Mucosa of descending colon (tissue), 3 donors: ENCODE measurements at regions not wholly inside any gene's neighbourhood (a gene's known extent, or its start where the extent isn't known, plus 50 kb on each side); places are given as distances from the start of the nearest gene placed in this dataset.
"Not testable (repeated sequence)": the region's sequence is repeated elsewhere in the genome, so short reads cannot be mapped to it uniquely, and the experiment has no call there.

Experiments used
- ATAC-seq: fragments of 200-7000 bp; cut with Tn5 transposase; one replicate; pipeline ENCODE4 v1.9.1; 2020; ENCODE audit warnings: mild to moderate bottlenecking, moderate library complexity
- DNase-seq, 3 donors: peaks; one replicate each; pipeline ENCODE4 v3.0.0-alpha.2; 2020
- H3K36me3 ChIP-seq: fragments of 200-600 bp; one replicate; pipeline ENCODE4 v1.8.0; 2021; ENCODE audit warnings: low read depth, mild to moderate bottlenecking
- H3K4me1 ChIP-seq: fragments of 200-600 bp; one replicate; pipeline ENCODE4 v1.8.0; 2021; ENCODE audit warnings: low read depth, mild to moderate bottlenecking
- H3K4me3 ChIP-seq: fragments of 200-600 bp; one replicate; pipeline ENCODE4 v1.8.0; 2021; ENCODE audit warnings: mild to moderate bottlenecking
- H3K9me3 ChIP-seq: fragments of 200-600 bp; one replicate; pipeline ENCODE4 v1.8.0; 2021; ENCODE audit warnings: mild to moderate bottlenecking
- CTCF ChIP-seq: fragments of 200-600 bp; IDR thresholded peaks from one replicate; pipeline ENCODE4 v1.8.0; 2022; ENCODE audit warnings: antibody characterized with exemption, mild to moderate bottlenecking
- intact Hi-C, 2 donors: fragments of 100-400 bp; cut with DNase I in 1 of 2; cut with micrococcal nuclease in 1 of 2; formaldehyde crosslinking; loops; one replicate each; pipeline versions ENCODE4 v1.11.0 to v1.11.1; 2022; cut with DNase I, micrococcal nuclease
- donor health status: DM: no; HTN: no; CAD: no; lungs with moderate emphysema.
- donor health status: DM: no; HTN: no; CAD: no.
- donor health status: DM: no; HTN: yes; CAD: no.

- no peaks in the 10 kb centered on the region for H3K36me3 ChIP-seq
- ATAC-seq (no peak), DNase-seq (no peak)
- no peaks in the 10 kb centered on the region for H3K4me1 ChIP-seq
- no peak for TF ChIP-seq CTCF
- no peaks in the 10 kb centered on the region for H3K9me3 ChIP-seq
- intact Hi-C loops: no loop called here
- H3K4me3 ChIP-seq: no peak overlapping the region
These were observed 209.4 kb upstream of the USP15 start for GRCh38 chr12:62050785-62051184.

GRCh38 chr12:62069976-62070375, 190.2 kb upstream of the USP15 start:
- no peak for ATAC-seq
- Histone ChIP-seq H3K4me1 (no peaks in the 10 kb centered on the region), H3K4me3 (no peak overlapping the region), H3K36me3 (no peaks in the 10 kb centered on the region), H3K9me3 (no peaks in the 10 kb centered on the region)
- intact Hi-C loops: no loop called here
- no peak for DNase-seq
- no peak for TF ChIP-seq CTCF

- intact Hi-C loops, H3K4me3 ChIP-seq, H3K36me3 ChIP-seq, DNase-seq, ATAC-seq, H3K9me3 ChIP-seq, H3K4me1 ChIP-seq: not testable (repeated sequence)
These were observed 187.0 kb upstream of the USP15 start for GRCh38 chr12:62073236-62073635.

GRCh38 chr12:62075870-62076269, 184.3 kb upstream of the USP15 start:
- ATAC-seq: peak; percentile 8
- intact Hi-C loops: no loop called here
- H3K36me3 ChIP-seq: no peaks in the 10 kb centered on the region
- DNase-seq: no peak
- no peak for TF ChIP-seq CTCF
- H3K9me3 ChIP-seq: no peaks in the 10 kb centered on the region
- no peaks in the 10 kb centered on the region for H3K4me1 ChIP-seq
- H3K4me3 ChIP-seq: no peak overlapping the region

GRCh38 chr12:62078020-62078419, 182.2 kb upstream of the USP15 start:
- Histone ChIP-seq H3K4me3 (no peak overlapping the region), H3K4me1 (no peaks in the 10 kb centered on the region), H3K36me3 (no peaks in the 10 kb centered on the region), H3K9me3 (no peaks in the 10 kb centered on the region)
- TF ChIP-seq CTCF: no peak
- ATAC-seq: no peak
- intact Hi-C loops: no loop called here
- DNase-seq: no peak

- intact Hi-C loops: no loop called here
- TF ChIP-seq CTCF: no peak
- no peak for DNase-seq
- Histone ChIP-seq H3K4me3 (no peak overlapping the region), H3K9me3 (no peaks in the 10 kb centered on the region), H3K36me3 (no peaks in the 10 kb centered on the region), H3K4me1 (no peaks in the 10 kb centered on the region)
- no peak for ATAC-seq
These were observed 177.8 kb upstream of the USP15 start for GRCh38 chr12:62082448-62082847.
